Psoas muscle (tissue), 7 donors: ENCODE measurements at regions not wholly inside any gene's neighbourhood (a gene's known extent, or its start where the extent isn't known, plus 50 kb on each side); places are given as distances from the start of the nearest gene placed in this dataset.

Source experiments
- ATAC-seq, 4 donors: fragments of 200-7000 bp; cut with Tn5 transposase; one replicate each; pipeline ENCODE4 v1.9.1; 2020; ENCODE audit warnings: moderate library complexity in 3 of 4, mild to moderate bottlenecking in 2 of 4
- DNase-seq, 2 donors: peaks; one replicate each; pipeline ENCODE4 v3.0.0-alpha.2; 2020
- H3K27ac ChIP-seq: fragments of 200-600 bp; one replicate; pipeline ENCODE4 v1.8.0; 2022
- H3K27me3 ChIP-seq, 3 donors: fragments of 200-600 bp in 1 of 3; one replicate each; pipeline versions ENCODE4 v1.6.1 to v1.8.0; 2013 to 2022; ENCODE audit warnings: low read length in 2 of 3, mild to moderate bottlenecking in 2 of 3, moderate library complexity in 1 of 3; ENCODE audit not compliant: insufficient read depth in 3 of 3
- H3K36me3 ChIP-seq, 2 donors: fragments of 200-600 bp in 1 of 2; one replicate each; pipeline versions ENCODE4 v1.6.1 to v1.8.0; 2013 to 2022; ENCODE audit warnings: low read depth in 1 of 2, mild to moderate bottlenecking in 1 of 2, moderate library complexity in 1 of 2; ENCODE audit not compliant: insufficient read depth in 1 of 2
- H3K4me1 ChIP-seq: fragments of 200-600 bp; one replicate; pipeline ENCODE4 v1.8.0; 2022
- H3K4me3 ChIP-seq: fragments of 200-600 bp; one replicate; pipeline ENCODE4 v1.8.0; 2022; ENCODE audit warnings: mild to moderate bottlenecking
- H3K9me3 ChIP-seq: fragments of 200-600 bp; one replicate; pipeline ENCODE4 v1.8.0; 2022
- CTCF ChIP-seq: fragments of 200-600 bp; IDR thresholded peaks from one replicate; pipeline ENCODE4 v1.8.0; 2022; ENCODE audit warnings: antibody characterized with exemption
- WGBS, 3 donors: extraction: QIAGEN DNeasy Blood & Tissue Kit; methylation state at CpG; one replicate each; pipeline versions ENCODE4 v1.1.6 to v1.1.7; 2013; 5-methylcytosine and 5-hydroxymethylcytosine counted together
- intact Hi-C, 2 donors: fragments of 100-400 bp; cut with DNase I; formaldehyde crosslinking; loops; one replicate each; pipeline versions ENCODE4 v1.11.0 to v1.14.2; 2022
- donor health status: healthy with polysubstance abuse.
- donor health status: DM: no; HTN: no; CAD: no; lungs with moderate emphysema.
- donor health status: Bipolar disorder and iron deficiency.
- donor health status: healthy.
- donor health status: DM: yes; HTN: yes; CAD: no.
- donor health status: DM: no; HTN: no; CAD: no.
- donor health status: DM: yes; HTN: yes; CAD: no.

DNA sequence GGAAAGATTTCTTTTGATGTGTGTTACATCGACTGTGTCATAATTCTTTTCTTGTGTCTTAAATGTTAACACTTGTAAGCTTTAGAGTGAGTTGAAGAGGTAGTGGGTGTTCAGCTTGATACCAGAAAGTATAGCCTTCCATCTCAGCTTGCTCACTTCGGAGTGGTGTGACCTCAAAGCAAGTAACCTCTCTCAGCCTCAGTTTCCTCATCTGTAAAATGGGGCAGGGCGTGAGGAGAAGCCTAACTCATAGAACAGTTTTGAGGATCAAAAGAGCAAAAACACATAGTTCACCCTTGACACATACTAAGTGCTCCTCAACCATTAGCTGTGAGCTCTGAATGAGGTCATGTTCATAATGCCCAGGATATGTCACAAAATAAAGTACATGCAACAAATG, 434.8 kb upstream of the PROK2 start:
- Histone ChIP-seq H3K27me3 (no peaks in the 10 kb centered on the region), H3K36me3 (no peaks in the 10 kb centered on the region), H3K4me1 (no peaks in the 10 kb centered on the region), H3K9me3 (peaks cover 7% of the 10 kb centered on the region), H3K27ac (no peak overlapping the region), H3K4me3 (no peak overlapping the region)
- ATAC-seq (no peak), DNase-seq (no peak)
- TF ChIP-seq CTCF: no peak
- intact Hi-C loops: no loop called here
- WGBS, 3 donors: 93 to 96% (median 94%) methylated on average over 3 of the region's 3 CpGs

- DNase-seq (no peak), ATAC-seq (no peak)
- Histone ChIP-seq H3K9me3 (no peaks in the 10 kb centered on the region), H3K36me3 (no peaks in the 10 kb centered on the region), H3K27me3 (no peaks in the 10 kb centered on the region), H3K27ac (no peak overlapping the region), H3K4me1 (no peaks in the 10 kb centered on the region), H3K4me3 (no peak overlapping the region)
- intact Hi-C loops: no loop called here
- TF ChIP-seq CTCF: no peak
- 83 to 96% (median 95%) methylated on average over 7 of the region's 7 CpGs for WGBS, 3 donors
Measured at GRCh38 chr3:72217570-72217969, 432.6 kb upstream of the PROK2 start.

DNA sequence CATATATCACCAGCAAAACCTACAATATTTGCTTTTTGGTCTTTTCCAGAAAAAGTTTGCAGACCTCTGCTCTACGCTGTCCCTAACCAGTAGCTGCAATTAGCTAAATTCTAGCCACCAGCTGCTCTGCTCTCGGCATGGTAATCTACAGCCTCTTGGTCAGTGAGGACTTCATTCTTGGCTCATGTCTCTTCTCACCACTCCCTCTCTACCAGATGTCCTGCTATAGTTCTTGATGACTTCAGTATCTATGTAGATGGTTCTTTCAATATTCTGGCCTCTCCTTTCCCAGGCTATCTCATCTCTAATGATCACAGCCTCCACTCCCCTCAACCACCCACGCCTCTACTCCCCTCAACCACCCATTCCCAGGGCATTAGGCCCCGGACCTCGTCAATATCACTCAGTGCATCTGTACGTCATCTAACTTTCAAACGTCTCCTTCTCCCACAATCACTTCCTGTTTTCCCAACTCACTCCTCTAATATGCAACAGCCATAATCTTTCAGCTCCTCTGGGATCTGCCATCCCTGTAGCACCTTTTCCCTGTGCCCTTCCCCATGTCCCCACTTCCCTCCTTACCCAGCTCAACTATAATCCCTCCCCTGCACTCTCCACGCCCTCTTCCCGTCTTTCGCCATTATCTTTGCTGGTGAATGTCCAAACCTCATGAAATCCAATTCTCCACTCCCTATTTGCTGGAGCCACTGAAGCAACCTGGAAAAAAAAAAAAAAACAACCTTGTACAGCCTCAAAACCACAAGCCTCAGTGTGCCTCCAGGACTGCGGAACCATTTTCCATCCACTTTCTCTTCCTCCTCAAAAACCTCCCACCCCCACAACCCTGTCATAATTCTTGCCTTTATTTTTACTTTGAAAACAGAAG, 429.4 kb upstream of the PROK2 start:
- no peak for TF ChIP-seq CTCF

DNA sequence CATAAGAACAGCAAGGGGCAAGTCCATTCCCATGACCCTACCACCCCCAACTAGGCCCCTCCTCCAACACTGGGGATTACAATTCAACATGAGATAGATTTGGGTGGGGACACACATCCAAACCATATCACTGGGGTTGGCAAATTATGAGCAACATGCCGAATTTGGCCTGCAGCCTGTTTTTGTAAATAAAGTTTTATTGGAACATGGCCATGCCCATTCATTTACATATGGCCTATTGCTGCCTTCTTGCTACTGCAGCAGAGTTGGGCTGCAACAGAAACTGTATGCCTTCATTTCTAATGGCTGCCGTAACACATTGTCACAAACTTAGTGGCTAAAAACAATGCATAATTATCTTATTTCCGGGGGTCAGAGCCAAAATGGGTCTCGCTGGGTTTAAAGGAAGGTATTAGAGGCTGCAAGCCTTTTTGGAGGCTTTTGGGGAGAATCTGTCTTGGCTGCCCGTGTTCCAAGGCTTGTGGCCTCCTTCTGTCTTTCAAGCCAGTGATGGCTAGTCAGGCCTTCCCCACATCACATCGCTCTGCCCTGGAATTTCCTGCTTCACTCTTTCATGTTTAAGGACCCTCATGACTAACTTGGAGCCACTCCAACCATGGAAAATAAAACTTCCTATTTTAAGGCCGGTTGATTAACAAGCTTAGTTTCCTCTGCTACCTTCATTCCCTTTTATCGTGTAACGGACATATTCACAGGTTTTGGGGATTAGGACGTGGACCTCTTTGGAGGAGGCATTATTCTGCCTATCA, 428.5 kb upstream of the PROK2 start:
- intact Hi-C loops: no loop called here

More for the DNA sequence above, 429.4 kb upstream of the PROK2 start:
- intact Hi-C loops: no loop called here
- H3K27ac ChIP-seq: no peak overlapping the region
- WGBS, 3 donors: 67 to 68% (median 67%) methylated on average over 11 of the region's 11 CpGs
- no peak for DNase-seq
- H3K9me3 ChIP-seq: no peaks in the 10 kb centered on the region
- H3K36me3 ChIP-seq: no peaks in the 10 kb centered on the region
- no peaks in the 10 kb centered on the region for H3K4me1 ChIP-seq
- no peak overlapping the region for H3K4me3 ChIP-seq
- no peak for ATAC-seq
- no peaks in the 10 kb centered on the region for H3K27me3 ChIP-seq

More for the DNA sequence above, 428.5 kb upstream of the PROK2 start:
- ATAC-seq (no peak), DNase-seq (no peak)
- H3K36me3 ChIP-seq: no peaks in the 10 kb centered on the region
- H3K9me3 ChIP-seq: no peaks in the 10 kb centered on the region
- no peak overlapping the region for H3K4me3 ChIP-seq
- TF ChIP-seq CTCF: no peak
- H3K4me1 ChIP-seq: no peaks in the 10 kb centered on the region
- H3K27ac ChIP-seq: no peak overlapping the region
- 61 to 67% (median 64%) methylated on average over 10 of the region's 10 CpGs for WGBS, 3 donors
- H3K27me3 ChIP-seq: peaks cover 0 to under 1% (median 0%) of the 10 kb centered on the region in 3 donors
